ENCODE measurements at regions not wholly inside any gene's neighbourhood (a gene's known extent, or its start where the extent isn't known, plus 50 kb on each side); places are given as distances from the start of the nearest gene placed in this dataset.

- DNase-seq (ENCODE audit: low read depth, low spot score): no peak
Measured at GRCh38 chr9:95626341-95626740, 109.6 kb upstream of the PTCH1 start.

- no peak for DNase-seq (ENCODE audit: low read depth, low spot score)
Measured at GRCh38 chr9:95623640-95624039, 106.9 kb upstream of the PTCH1 start.

GRCh38 chr9:95620722-95621121 is 104.0 kb upstream of the PTCH1 start:
- no peak for DNase-seq (ENCODE audit: low read depth, low spot score)

GRCh38 chr9:95620314-95620713 is 103.5 kb upstream of the PTCH1 start:
- no peak for DNase-seq (ENCODE audit: low read depth, low spot score)

GRCh38 chr9:95615246-95615645 is 98.5 kb upstream of the PTCH1 start:
- no peak for DNase-seq (ENCODE audit: low read depth, low spot score)

GRCh38 chr9:95613670-95614069 is 96.9 kb upstream of the PTCH1 start:
- no peak for DNase-seq (ENCODE audit: low read depth, low spot score)

- DNase-seq (ENCODE audit: low read depth, low spot score): no peak
Measured at GRCh38 chr9:95611354-95611753, 94.6 kb upstream of the PTCH1 start.

- DNase-seq (ENCODE audit: low read depth, low spot score): no peak
Measured at GRCh38 chr9:95610006-95610785, 93.4 kb upstream of the PTCH1 start.

- DNase-seq (ENCODE audit: low read depth, low spot score): no peak
Measured at GRCh38 chr9:95609426-95609825, 92.7 kb upstream of the PTCH1 start.

- no peak for DNase-seq (ENCODE audit: low read depth, low spot score)
Measured at GRCh38 chr9:95608341-95608740, 91.6 kb upstream of the PTCH1 start.

- DNase-seq (ENCODE audit: low read depth, low spot score): no peak
Measured at GRCh38 chr9:95607507-95607906, 90.7 kb upstream of the PTCH1 start.

GRCh38 chr9:95606489-95607350 is 89.9 kb upstream of the PTCH1 start:
- no peak for DNase-seq (ENCODE audit: low read depth, low spot score)

- no peak for DNase-seq (ENCODE audit: low read depth, low spot score)
Measured at GRCh38 chr9:95605816-95606488, 89.2 kb upstream of the PTCH1 start.

- no peak for DNase-seq (ENCODE audit: low read depth, low spot score)
Measured at GRCh38 chr9:95605101-95605500, 88.3 kb upstream of the PTCH1 start.

GRCh38 chr9:95598236-95598635 is 81.5 kb upstream of the PTCH1 start:
- no peak for DNase-seq (ENCODE audit: low read depth, low spot score)

- DNase-seq (ENCODE audit: low read depth, low spot score): no peak
Measured at GRCh38 chr9:95595721-95596295, 79.0 kb upstream of the PTCH1 start.

- DNase-seq (ENCODE audit: low read depth, low spot score): no peak
Measured at GRCh38 chr9:95592931-95593330, 76.2 kb upstream of the PTCH1 start.

GRCh38 chr9:95588724-95589588 is 72.2 kb upstream of the PTCH1 start:
- DNase-seq (ENCODE audit: low read depth, low spot score): no peak

GRCh38 chr9:95587021-95587964 is 70.5 kb upstream of the PTCH1 start:
- DNase-seq (ENCODE audit: low read depth, low spot score): no peak

GRCh38 chr9:95586326-95586725 is 69.6 kb upstream of the PTCH1 start:
- DNase-seq (ENCODE audit: low read depth, low spot score): no peak
